ENCODE measurements at regions not wholly inside any gene's neighbourhood (a gene's known extent, or its start where the extent isn't known, plus 50 kb on each side); places are given as distances from the start of the nearest gene placed in this dataset.

DNA sequence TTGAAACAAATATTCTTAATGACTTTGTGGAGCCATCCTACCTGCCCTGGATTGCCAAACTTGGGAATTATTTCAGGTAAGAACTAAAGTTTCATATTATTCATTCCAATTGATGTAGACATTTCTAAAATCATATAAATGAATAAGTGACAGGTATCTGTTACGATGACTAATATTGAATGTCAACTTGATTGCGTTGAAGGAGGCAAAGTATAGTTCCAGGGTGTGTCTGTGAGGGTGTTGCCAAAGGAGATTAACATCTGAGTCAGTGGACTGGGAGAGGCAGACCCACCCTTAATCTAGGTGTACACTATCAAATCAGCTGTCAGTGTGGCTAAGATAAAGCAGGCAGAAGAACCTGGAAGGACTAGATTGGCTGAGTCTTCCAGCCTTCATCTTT lies 1688.4 kb upstream of the CDH9 start:
- TF ChIP-seq CTCF (IDR thresholded peaks at IDR 0.05; ENCODE audit: extremely low read depth, missing control alignments) = no peak
- DNase-seq (ENCODE audit: low spot score) = no peak

GRCh38 chr5:28725001-28725400 lies 1686.6 kb upstream of the CDH9 start:
- no peak for DNase-seq (ENCODE audit: low spot score)
- TF ChIP-seq CTCF (IDR thresholded peaks at IDR 0.05; ENCODE audit: extremely low read depth, missing control alignments) = no peak

GRCh38 chr5:28714907-28715698 lies 1676.7 kb upstream of the CDH9 start:
- DNase-seq (ENCODE audit: low spot score) = no peak
- no peak for TF ChIP-seq CTCF (IDR thresholded peaks at IDR 0.05; ENCODE audit: extremely low read depth, missing control alignments)

DNA sequence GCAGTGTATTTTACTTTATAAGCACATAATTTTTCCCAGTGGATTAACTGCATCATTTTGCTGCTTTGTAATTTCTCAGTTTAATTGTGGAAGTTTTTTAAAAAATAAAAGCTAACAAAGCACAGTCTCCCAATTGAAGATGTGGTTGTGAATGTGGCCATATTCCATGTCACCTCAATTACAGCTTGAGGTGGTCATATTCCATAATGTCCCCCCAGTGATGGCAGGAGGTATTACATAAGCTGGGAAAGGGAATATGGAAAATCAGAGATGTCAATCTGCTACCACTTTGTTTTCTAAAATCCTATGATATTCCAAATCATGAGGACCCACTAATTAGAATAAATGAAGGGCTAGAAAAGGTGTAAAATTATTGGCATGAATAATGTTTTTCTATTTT lies 1672.0 kb upstream of the CDH9 start:
- no peak for DNase-seq (ENCODE audit: low spot score)
- no peak for TF ChIP-seq CTCF (IDR thresholded peaks at IDR 0.05; ENCODE audit: extremely low read depth, missing control alignments)

GRCh38 chr5:28708472-28708871 lies 1670.1 kb upstream of the CDH9 start:
- DNase-seq (ENCODE audit: low spot score) = no peak
- TF ChIP-seq CTCF (IDR thresholded peaks at IDR 0.05; ENCODE audit: extremely low read depth, missing control alignments) = no peak

GRCh38 chr5:28707706-28708105 lies 1669.3 kb upstream of the CDH9 start:
- no peak for TF ChIP-seq CTCF (IDR thresholded peaks at IDR 0.05; ENCODE audit: extremely low read depth, missing control alignments)
- no peak for DNase-seq (ENCODE audit: low spot score)

DNA sequence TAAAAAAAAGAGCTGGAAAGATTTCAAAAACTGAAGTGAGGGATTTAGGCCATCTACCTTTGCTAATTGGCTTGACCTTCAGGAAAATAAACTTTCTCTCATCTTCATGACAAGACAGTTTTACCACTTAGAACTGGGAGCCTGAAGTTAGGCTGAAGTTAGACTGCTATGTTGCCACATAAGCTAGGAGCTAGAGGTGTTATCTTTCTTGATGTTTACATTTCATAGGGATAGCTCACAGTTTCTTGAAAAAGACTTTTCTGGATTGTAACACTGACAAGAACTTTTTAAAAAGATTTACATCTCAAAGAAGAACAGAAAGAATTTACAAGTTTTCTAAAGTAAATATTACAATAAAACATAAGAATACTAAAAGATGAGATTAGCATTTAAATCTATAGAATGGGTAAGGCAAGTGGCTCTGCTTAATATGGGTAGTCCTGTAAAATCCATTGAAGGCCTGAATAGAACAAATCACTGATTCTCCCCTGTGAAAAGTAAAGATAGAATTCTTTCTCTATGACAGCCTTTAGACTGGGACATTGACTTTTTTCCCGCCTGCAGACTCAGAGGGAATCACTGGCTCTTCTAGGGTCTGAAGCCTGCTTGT lies 1665.4 kb upstream of the CDH9 start:
- no peak for TF ChIP-seq CTCF (IDR thresholded peaks at IDR 0.05; ENCODE audit: extremely low read depth, missing control alignments)
- DNase-seq (ENCODE audit: low spot score) = no peak
